ENCODE measurements at regions not wholly inside any gene's neighbourhood (a gene's known extent, or its start where the extent isn't known, plus 50 kb on each side); places are given as distances from the start of the nearest gene placed in this dataset.

DNA sequence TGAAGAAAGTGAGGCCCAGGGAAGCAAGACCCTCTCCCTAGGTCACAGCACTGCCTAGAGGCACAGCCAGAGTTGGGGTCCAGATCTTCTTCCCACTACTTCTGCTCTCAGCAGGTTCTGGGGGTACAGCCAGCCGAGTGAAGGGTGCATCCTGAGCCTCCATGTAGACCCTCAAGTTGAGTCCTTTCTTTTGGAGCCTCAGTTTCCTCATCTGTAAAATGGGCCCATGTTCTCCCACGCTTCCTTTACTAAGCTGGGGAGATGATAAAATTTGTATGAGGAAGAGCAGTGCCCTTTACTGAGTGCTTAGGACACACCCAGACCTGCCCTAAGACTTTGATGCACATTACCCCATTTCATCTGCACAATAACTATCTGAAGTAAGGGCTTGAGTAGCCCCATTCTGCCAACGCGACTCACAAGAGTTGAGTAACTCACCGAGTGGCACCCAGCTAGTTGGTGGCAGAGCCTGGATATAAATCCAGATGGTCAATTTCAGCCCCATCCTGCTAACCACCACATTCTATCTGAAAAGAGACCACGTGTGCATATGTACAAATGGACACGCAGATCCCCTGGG is 64.3 kb upstream of the GGTA1 start:
- in situ Hi-C loops (cut with MboI; ENCODE audit: low pct_unique_long_range_greater_than_20kb, low sequenced_read_pairs, unreplicated experiment): no loop called here

DNA sequence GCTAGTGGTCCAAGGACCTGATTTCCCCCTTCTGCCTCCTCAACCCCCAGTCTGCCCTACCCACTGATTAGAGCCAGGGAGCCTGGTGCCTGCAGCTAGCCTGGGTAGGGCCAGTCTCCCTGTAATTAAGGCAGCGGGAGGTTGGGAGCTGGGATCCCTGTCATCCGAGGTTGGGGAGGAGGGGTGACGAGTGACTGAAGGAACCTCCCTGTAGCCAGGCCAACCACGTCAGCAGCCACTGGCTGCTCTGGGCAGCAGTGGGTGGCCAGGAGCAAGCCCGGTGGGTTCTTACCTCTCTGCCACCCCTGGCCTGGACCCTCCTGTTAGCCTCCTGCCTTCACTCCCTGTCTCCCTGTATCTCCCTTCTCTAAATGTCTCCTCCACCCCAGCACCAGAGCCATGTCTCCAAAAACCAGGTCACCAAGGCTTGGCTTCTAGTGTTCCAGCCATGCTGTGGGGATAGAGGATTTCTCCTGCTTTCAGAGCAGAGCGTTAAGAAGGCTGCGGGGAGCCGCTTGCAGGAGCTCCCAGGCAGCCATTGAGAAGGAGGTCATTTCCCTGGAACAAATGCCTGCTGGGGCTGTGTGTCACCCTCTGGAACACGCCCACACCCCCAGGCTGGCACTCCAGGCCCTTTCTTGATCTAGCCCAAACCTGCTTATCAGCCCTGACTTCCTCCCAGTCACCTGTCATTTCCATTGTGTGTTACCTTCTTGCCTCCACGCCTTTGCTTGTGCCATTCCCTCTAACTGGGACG is 65.0 kb upstream of the GGTA1 start:
- TF ChIP-seq, protein P1, sequence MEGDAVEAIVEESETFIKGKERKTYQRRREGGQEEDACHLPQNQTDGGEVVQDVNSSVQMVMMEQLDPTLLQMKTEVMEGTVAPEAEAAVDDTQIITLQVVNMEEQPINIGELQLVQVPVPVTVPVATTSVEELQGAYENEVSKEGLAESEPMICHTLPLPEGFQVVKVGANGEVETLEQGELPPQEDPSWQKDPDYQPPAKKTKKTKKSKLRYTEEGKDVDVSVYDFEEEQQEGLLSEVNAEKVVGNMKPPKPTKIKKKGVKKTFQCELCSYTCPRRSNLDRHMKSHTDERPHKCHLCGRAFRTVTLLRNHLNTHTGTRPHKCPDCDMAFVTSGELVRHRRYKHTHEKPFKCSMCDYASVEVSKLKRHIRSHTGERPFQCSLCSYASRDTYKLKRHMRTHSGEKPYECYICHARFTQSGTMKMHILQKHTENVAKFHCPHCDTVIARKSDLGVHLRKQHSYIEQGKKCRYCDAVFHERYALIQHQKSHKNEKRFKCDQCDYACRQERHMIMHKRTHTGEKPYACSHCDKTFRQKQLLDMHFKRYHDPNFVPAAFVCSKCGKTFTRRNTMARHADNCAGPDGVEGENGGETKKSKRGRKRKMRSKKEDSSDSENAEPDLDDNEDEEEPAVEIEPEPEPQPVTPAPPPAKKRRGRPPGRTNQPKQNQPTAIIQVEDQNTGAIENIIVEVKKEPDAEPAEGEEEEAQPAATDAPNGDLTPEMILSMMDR (IDR thresholded peaks at IDR 0.05; ENCODE audit: extremely low read depth, insufficient read depth, missing control alignments): no peak
- in situ Hi-C loops (cut with MboI; ENCODE audit: low pct_unique_long_range_greater_than_20kb, low sequenced_read_pairs, unreplicated experiment): no loop called here

More for the DNA sequence above, 64.3 kb upstream of the GGTA1 start:
- DNase-seq (ENCODE audit: low spot score): no peak
- TF ChIP-seq, protein P1 (IDR thresholded peaks at IDR 0.05; ENCODE audit: extremely low read depth, insufficient read depth, missing control alignments): no peak

DNA sequence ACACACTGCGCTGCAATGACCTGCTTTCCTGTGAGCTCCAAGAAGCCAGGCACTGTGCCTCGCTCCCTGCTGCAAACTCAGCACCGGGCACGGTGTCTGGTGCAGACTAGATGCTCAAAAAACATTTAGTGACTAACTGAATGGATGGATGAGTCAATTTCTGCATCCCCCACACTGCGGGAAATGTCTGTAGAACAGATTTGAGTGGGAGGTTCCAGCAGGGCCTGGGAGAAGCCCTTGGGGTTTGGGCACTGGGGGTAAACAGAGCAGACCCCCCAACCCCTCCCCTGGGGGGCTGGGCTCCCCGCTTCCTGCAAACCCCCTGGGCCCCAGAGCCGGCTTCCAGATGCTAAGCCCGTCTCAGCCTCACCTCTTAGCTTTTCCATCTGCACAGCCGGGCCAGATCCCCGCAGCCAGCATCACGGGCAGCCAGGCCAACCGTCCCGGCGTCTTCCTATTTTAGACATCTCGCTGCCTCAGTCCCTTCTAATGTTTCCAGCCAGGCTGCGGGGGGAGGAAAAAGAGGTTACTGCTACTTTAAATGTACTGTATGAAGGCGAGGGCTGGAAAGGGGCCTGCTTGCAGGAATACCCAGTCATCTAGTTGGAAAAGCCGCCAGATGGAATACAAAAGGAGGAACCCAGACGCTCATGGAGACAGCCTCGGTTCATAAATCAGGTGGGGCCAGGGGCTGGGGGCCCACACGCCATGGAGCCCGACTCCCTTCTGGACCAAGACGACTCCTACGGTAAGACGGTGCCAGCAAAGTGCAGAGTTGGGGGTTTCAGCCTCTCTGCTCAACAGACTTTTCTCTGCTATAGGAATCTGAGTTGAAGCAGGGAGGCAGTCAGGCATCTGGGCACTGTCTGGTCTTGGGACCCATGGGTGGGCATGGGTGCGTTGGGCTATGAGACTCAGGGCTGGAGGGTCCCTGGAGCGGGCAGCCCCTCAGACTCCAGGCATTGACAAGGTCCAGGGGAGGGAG is 67.1 kb upstream of the GGTA1 start:
- TF ChIP-seq, protein P1 (IDR thresholded peaks at IDR 0.05; ENCODE audit: extremely low read depth, insufficient read depth, missing control alignments): no peak
- in situ Hi-C loops (cut with MboI; ENCODE audit: low pct_unique_long_range_greater_than_20kb, low sequenced_read_pairs, unreplicated experiment): no loop called here
- no peak for DNase-seq (ENCODE audit: low spot score)

More for the DNA sequence above, 65.0 kb upstream of the GGTA1 start:
- DNase-seq (ENCODE audit: low spot score): no peak

DNA sequence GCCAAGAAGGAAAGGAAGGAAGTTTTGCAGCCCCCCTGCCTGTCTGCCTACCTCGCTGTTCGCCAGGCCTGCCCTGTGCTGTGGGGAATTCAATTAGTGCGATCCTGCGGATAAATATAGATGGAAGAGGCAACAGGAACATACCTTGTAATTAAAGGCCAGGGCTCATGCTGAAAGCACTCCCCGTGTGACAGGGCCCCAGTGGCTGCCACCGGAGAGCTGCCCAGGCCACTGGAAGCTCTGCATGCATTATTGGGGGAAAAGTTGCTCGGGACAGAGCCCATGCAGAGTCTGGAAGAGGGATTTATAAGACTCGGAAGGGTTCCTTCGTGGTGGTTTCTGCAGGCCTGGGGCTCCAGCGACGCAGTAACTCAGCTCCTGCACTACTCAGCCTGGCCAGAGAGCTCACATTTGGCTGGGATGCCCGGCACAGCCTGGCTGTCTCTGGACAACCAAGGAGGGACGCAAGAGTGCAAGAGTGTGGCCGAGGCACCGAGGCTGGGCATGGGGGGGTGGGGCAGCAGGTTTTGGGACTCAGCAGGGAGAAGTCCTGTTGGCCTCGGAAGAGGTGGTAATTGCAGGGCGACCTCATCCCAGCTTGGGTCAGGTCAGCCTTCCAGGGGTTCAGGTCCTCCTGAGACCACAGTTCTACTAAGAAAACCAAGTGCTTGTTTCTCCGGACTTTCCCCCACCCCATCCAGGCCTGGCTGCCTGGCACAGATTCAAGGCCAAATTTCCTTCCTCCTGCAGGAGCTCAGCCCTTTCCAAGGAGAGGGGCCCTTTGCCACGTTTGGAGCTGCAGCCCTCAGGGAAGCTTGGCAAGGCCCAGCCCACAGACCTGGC is 68.1 kb upstream of the GGTA1 start:
- TF ChIP-seq, protein P1 (IDR thresholded peaks at IDR 0.05; ENCODE audit: extremely low read depth, insufficient read depth, missing control alignments): no peak
- DNase-seq (ENCODE audit: low spot score): no peak
- in situ Hi-C loops (cut with MboI; ENCODE audit: low pct_unique_long_range_greater_than_20kb, low sequenced_read_pairs, unreplicated experiment): no loop called here

DNA sequence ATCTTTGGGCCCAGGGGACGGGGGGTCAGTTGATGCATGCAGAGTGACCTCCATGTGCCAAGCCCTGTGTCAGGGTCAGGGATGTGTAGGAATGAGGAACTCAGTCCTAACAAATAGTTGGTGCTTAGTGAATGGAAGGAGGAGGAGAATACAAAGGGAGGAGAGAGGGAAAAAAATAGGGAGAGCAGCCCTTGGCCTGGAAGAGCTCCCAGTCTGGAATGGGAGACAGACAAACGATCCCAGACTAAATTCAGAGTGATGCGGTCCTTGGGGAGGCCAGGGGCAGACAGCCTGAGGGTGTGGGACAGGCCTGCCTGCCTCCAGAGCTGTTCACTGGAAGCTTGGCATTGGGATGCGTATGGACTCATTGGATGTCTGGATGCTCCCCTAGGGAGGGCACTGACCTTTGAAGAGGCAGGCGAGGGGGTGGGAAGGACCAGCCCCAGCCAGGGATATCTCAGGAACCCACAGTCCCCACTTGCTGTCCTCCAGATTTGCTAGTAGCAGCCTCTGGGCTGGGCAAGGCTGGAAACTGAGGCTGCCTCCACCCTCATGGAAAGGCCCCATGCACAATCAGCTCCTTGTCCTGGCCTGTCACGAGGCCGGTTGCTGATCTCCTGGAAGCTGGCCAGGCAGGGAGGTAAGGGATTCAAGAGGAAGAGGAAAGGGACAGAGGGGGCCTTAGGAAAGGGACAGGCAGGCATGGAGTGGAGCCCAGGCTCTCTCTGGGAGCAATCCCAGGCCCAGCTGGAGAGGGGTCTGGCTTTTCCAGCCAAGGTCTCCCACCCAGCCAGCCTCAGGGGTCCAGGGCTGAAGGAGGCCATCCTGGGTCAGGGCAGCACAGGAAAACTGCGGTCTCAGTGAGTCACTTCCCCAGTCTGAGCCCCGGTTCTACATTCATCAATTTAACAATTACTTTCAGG is 69.0 kb upstream of the GGTA1 start:
- TF ChIP-seq, protein P1 (IDR thresholded peaks at IDR 0.05; ENCODE audit: extremely low read depth, insufficient read depth, missing control alignments): no peak
- in situ Hi-C loops (cut with MboI; ENCODE audit: low pct_unique_long_range_greater_than_20kb, low sequenced_read_pairs, unreplicated experiment): no loop called here
- no peak for DNase-seq (ENCODE audit: low spot score)

All from GM13977 (cell line).